GM10248 (cell line): ENCODE measurements at regions not wholly inside any gene's neighbourhood (a gene's known extent, or its start where the extent isn't known, plus 50 kb on each side); places are given as distances from the start of the nearest gene placed in this dataset.

ENCODE experiments used
- CTCF ChIA-PET: fragments of 300-600 bp; sonication (Branson Sonifier 250); formaldehyde crosslinking; extraction: SDS; loops from one replicate; lab custom pipeline; 2021; ENCODE audit warnings: antibody characterized with exemption; lab: Yijun Ruan, JAX
- POLR2A ChIA-PET: fragments of 350-650 bp; sonication (Branson Sonifier 250); formaldehyde crosslinking; extraction: SDS; loops from one replicate; lab custom pipeline; 2020; ENCODE audit warnings: antibody characterized with exemption; lab: Yijun Ruan, JAX
- DNase-seq: peaks from one replicate; pipeline ENCODE4 v3.0.0; 2012; ENCODE audit errors: extremely low spot score
- CTCF ChIP-seq: IDR thresholded peaks from 2 replicates; pipeline ENCODE4 v1.5.1; 2012; ENCODE audit warnings: mild to moderate bottlenecking, low read depth; ENCODE audit errors: extremely low read depth, missing control alignments, control extremely low read depth

DNA sequence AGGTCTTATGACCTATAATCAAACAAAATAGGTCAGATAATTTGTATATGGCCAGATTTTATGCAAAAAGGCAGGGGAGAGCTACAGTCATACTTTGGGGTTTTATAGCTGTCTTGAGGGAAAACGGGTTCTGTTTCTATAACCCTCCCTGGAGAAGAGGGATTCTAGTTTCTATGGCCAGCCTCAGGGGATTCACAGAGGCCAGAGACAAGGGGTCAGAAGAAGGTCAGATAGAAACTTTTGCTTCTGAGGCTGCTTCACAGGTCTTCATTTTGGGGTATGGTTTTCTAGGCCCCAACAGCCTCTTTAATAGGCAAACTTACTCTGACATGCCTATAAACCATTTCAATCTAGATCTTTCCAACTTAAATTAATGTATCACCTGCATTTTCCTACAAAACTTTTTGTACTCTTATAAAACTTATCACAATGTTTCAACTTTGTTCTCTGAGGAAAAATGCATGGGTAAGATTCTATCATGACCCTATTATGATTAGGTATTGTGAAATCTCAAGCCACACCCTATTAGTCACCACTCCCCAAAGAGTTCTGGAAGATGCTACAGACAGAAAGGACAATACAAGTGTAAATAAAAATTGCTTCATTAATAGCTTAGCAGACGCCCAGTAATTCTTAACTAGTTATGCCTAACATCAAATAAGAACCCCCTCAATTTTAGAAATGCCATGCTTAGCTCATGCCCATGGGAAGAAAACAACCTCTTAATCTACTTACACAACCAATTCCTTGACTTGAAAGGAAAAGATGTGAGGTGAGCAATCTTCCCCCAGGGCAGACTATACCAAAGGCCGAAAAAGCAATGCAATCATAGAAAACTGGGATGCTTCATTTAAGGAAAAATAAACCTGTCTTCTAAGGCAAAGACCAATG is 396.6 kb downstream of the TLR4 start:
- TF ChIP-seq CTCF = no peak
- POLR2A ChIA-PET = no interaction called here
- DNase-seq = no peak
- CTCF ChIA-PET = interaction anchor here (1.1 kb wide), 1 partner anchor 10 kb away, joined by 3 read pairs; no protein-coding TSS in a partner anchor

GRCh38 chr9:118104363-118104762 is 400.2 kb downstream of the TLR4 start:
- CTCF ChIA-PET = no interaction called here
- TF ChIP-seq CTCF = no peak
- no peak for DNase-seq
- POLR2A ChIA-PET = no interaction called here

DNA sequence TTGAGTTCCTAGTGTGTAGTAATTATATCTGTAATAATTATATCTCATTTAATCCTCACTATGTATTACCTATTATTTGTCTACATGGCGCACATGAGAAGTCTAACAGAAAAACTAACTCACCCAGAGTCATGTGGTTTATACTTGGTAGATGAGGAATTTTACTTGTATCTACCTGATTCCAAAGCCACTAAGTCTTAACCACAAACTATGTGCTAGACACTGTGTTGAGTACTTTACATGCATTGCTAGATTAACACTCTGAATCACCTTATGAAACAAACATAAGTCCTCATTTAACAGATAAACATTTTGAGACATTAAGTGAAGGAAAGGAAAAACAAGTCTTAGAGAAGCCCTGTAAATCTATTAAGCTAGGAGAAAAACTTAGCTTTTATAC is 404.8 kb downstream of the TLR4 start:
- no peak for DNase-seq
- POLR2A ChIA-PET = no interaction called here
- CTCF ChIA-PET = interaction anchor here (1.6 kb wide), 1 partner anchor 10 kb away, joined by 4 read pairs; no protein-coding TSS in a partner anchor
- no peak for TF ChIP-seq CTCF

GRCh38 chr9:118109542-118109941 is 405.3 kb downstream of the TLR4 start:
- ChIA-PET CTCF (interaction anchor here (1.4 to 1.6 kb wide), 2 partner anchors 10 to 12 kb away, joined by 3 to 4 read pairs; no protein-coding TSS in a partner anchor), POLR2A (no interaction called here)
- DNase-seq = no peak
- TF ChIP-seq CTCF = no peak

- ChIA-PET POLR2A (no interaction called here), CTCF (interaction anchor here (1.6 to 2.0 kb wide), 2 partner anchors 11 to 14 kb away, joined by 3 to 6 read pairs; no protein-coding TSS in a partner anchor)
- no peak for TF ChIP-seq CTCF
- no peak for DNase-seq
Observed at GRCh38 chr9:118121361-118121760, 417.2 kb downstream of the TLR4 start.

- DNase-seq = no peak
- ChIA-PET CTCF (interaction anchor here (1.5 kb wide), 1 partner anchor 13 kb away, joined by 4 read pairs; no protein-coding TSS in a partner anchor), POLR2A (no interaction called here)
- TF ChIP-seq CTCF = no peak
Observed at GRCh38 chr9:118128313-118128712, 424.1 kb downstream of the TLR4 start.
